ENCODE measurements at regions not wholly inside any gene's neighbourhood (a gene's known extent, or its start where the extent isn't known, plus 50 kb on each side); places are given as distances from the start of the nearest gene placed in this dataset.

GRCh38 chr10:131000244-131000643 is 311.3 kb downstream of the TCERG1L start:
- ATAC-seq (no peak), DNase-seq (ENCODE audit: low spot score) (no peak)
- Mint-ChIP-seq H3K4me1 (peaks cover 37% of the 10 kb centered on the region), H3K27ac (no peak overlapping the region), H3K4me3 (no peak overlapping the region), H3K9me3 (peaks cover 95% of the 10 kb centered on the region), H3K36me3 (ENCODE audit: low read depth) (peaks cover 31% of the 10 kb centered on the region), H3K27me3 (ENCODE audit: insufficient read depth, low read depth, poor library complexity) (peaks cover 21% of the 10 kb centered on the region)
- Histone ChIP-seq H3K9me2 (ENCODE audit: insufficient read depth) (no peaks in the 10 kb centered on the region), H3F3A (replicated peaks; ENCODE audit: low read depth) (0 out of 2 replicates have a peak, but pooled peaks cover 6% of the 10 kb centered on the region), H3K36me3 (ENCODE audit: insufficient read depth) (no peaks in the 10 kb centered on the region; the same call in 1 of the 2 replicates), H3K79me2 (replicated peaks; ENCODE audit: insufficient read depth) (no peaks in the 10 kb centered on the region), H3K27ac (ENCODE audit: low read depth) (no peak overlapping the region), H2AFZ (no peak overlapping the region), H3K4me1 (ENCODE audit: insufficient read depth) (no peaks in the 10 kb centered on the region; the same call in 1 of the 2 replicates), H3K4me2 (no peak overlapping the region), H4K20me1 (replicated peaks; ENCODE audit: insufficient read depth) (no peaks in the 10 kb centered on the region), H3K27me3 (ENCODE audit: insufficient read depth) (no peaks in the 10 kb centered on the region), H3K4me3 (no peak overlapping the region)
- TF ChIP-seq CREB1 (CRISPR knock-in tag; IDR thresholded peaks at IDR 0.05; ENCODE audit: low read depth): no peak
- no peak for TF ChIP-seq JUNB (IDR thresholded peaks at IDR 0.05; ENCODE audit: unreplicated experiment)
- no peak for TF ChIP-seq ZNF331 (CRISPR knock-in tag; IDR thresholded peaks at IDR 0.05; ENCODE audit: low read depth)

DNA sequence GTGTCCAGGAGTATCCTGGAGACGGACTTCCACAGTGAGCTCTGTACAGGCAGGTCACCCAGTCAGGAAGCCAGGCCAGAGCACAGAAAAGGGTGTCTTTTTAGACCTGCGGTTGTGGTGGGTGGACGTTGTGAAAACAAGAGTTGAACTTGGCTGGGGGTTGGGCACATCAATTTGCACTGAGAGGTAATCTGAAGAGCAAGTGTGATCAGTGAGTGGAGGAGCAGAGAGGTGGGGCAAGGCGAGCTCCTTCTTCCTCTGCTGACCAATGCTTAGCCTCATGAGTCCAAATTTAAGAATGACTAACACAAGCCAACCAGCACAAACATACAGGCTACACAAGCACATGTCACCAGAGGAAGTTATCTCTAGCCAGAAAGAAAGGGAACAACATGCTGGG is 310.8 kb downstream of the TCERG1L start:
- no peak overlapping the region for H3K27ac ChIP-seq (ENCODE audit: low read depth)
- no peak for ATAC-seq
- DNase-seq (ENCODE audit: low spot score): no peak
- H3K27me3 ChIP-seq (ENCODE audit: insufficient read depth): no peaks in the 10 kb centered on the region
- H3K4me1 ChIP-seq (ENCODE audit: insufficient read depth): no peaks in the 10 kb centered on the region; the same call in 1 of the 2 replicates
- Mint-ChIP-seq H3K4me3 (no peak overlapping the region), H3K27ac (no peak overlapping the region), H3K4me1 (peaks cover 37% of the 10 kb centered on the region), H3K9me3 (peaks cover 95% of the 10 kb centered on the region), H3K36me3 (ENCODE audit: low read depth) (peaks cover 31% of the 10 kb centered on the region), H3K27me3 (ENCODE audit: insufficient read depth, low read depth, poor library complexity) (peaks cover 21% of the 10 kb centered on the region)
- no peak overlapping the region for H2AFZ ChIP-seq
- no peaks in the 10 kb centered on the region; the same call in 1 of the 2 replicates for H3K36me3 ChIP-seq (ENCODE audit: insufficient read depth)
- 0 out of 2 replicates have a peak, but pooled peaks cover 6% of the 10 kb centered on the region for H3F3A ChIP-seq (replicated peaks; ENCODE audit: low read depth)
- H3K4me2 ChIP-seq: no peak overlapping the region
- H4K20me1 ChIP-seq (replicated peaks; ENCODE audit: insufficient read depth): no peaks in the 10 kb centered on the region
- no peak overlapping the region for H3K4me3 ChIP-seq
- H3K79me2 ChIP-seq (replicated peaks; ENCODE audit: insufficient read depth): no peaks in the 10 kb centered on the region
- H3K9me2 ChIP-seq (ENCODE audit: insufficient read depth): no peaks in the 10 kb centered on the region
- TF ChIP-seq EZH2phosphoT487 (IDR thresholded peaks at IDR 0.05; ENCODE audit: unreplicated experiment) (no peak), EZH2 (IDR thresholded peaks at IDR 0.05; ENCODE audit: low read depth, unreplicated experiment) (no peak), ZNF331 (CRISPR knock-in tag; IDR thresholded peaks at IDR 0.05; ENCODE audit: low read depth) (no peak), POLR2AphosphoS5 (IDR thresholded peaks at IDR 0.05; ENCODE audit: low read depth) (no peak), JUNB (IDR thresholded peaks at IDR 0.05; ENCODE audit: unreplicated experiment) (no peak), NANOG (IDR thresholded peaks at IDR 0.05; ENCODE audit: borderline replicate concordance) (no peak), REST (IDR thresholded peaks at IDR 0.05; ENCODE audit: unreplicated experiment) (no peak), ZNF114 (CRISPR knock-in tag; IDR thresholded peaks at IDR 0.05) (no peak)
- TF ChIP-seq, protein P1, sequence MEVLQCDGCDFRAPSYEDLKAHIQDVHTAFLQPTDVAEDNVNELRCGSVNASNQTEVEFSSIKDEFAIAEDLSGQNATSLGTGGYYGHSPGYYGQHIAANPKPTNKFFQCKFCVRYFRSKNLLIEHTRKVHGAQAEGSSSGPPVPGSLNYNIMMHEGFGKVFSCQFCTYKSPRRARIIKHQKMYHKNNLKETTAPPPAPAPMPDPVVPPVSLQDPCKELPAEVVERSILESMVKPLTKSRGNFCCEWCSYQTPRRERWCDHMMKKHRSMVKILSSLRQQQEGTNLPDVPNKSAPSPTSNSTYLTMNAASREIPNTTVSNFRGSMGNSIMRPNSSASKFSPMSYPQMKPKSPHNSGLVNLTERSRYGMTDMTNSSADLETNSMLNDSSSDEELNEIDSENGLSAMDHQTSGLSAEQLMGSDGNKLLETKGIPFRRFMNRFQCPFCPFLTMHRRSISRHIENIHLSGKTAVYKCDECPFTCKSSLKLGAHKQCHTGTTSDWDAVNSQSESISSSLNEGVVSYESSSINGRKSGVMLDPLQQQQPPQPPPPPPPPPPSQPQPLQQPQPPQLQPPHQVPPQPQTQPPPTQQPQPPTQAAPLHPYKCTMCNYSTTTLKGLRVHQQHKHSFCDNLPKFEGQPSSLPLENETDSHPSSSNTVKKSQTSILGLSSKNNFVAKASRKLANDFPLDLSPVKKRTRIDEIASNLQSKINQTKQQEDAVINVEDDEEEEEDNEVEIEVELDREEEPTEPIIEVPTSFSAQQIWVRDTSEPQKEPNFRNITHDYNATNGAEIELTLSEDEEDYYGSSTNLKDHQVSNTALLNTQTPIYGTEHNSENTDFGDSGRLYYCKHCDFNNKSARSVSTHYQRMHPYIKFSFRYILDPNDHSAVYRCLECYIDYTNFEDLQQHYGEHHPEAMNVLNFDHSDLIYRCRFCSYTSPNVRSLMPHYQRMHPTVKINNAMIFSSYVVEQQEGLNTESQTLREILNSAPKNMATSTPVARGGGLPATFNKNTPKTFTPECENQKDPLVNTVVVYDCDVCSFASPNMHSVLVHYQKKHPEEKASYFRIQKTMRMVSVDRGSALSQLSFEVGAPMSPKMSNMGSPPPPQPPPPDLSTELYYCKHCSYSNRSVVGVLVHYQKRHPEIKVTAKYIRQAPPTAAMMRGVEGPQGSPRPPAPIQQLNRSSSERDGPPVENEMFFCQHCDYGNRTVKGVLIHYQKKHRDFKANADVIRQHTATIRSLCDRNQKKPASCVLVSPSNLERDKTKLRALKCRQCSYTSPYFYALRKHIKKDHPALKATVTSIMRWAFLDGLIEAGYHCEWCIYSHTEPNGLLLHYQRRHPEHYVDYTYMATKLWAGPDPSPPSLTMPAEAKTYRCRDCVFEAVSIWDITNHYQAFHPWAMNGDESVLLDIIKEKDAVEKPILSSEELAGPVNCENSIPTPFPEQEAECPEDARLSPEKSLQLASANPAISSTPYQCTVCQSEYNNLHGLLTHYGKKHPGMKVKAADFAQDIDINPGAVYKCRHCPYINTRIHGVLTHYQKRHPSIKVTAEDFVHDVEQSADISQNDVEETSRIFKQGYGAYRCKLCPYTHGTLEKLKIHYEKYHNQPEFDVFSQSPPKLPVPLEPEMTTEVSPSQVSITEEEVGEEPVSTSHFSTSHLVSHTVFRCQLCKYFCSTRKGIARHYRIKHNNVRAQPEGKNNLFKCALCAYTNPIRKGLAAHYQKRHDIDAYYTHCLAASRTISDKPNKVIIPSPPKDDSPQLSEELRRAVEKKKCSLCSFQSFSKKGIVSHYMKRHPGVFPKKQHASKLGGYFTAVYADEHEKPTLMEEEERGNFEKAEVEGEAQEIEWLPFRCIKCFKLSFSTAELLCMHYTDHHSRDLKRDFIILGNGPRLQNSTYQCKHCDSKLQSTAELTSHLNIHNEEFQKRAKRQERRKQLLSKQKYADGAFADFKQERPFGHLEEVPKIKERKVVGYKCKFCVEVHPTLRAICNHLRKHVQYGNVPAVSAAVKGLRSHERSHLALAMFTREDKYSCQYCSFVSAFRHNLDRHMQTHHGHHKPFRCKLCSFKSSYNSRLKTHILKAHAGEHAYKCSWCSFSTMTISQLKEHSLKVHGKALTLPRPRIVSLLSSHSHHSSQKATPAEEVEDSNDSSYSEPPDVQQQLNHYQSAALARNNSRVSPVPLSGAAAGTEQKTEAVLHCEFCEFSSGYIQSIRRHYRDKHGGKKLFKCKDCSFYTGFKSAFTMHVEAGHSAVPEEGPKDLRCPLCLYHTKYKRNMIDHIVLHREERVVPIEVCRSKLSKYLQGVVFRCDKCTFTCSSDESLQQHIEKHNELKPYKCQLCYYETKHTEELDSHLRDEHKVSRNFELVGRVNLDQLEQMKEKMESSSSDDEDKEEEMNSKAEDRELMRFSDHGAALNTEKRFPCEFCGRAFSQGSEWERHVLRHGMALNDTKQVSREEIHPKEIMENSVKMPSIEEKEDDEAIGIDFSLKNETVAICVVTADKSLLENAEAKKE (CRISPR knock-in tag; IDR thresholded peaks at IDR 0.05): no peak
- TF ChIP-seq, protein P2, sequence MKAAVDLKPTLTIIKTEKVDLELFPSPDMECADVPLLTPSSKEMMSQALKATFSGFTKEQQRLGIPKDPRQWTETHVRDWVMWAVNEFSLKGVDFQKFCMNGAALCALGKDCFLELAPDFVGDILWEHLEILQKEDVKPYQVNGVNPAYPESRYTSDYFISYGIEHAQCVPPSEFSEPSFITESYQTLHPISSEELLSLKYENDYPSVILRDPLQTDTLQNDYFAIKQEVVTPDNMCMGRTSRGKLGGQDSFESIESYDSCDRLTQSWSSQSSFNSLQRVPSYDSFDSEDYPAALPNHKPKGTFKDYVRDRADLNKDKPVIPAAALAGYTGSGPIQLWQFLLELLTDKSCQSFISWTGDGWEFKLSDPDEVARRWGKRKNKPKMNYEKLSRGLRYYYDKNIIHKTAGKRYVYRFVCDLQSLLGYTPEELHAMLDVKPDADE (IDR thresholded peaks at IDR 0.05): no peak

Data from GM23338 (cell line).